Osteocyte (in vitro differentiated cells): ENCODE measurements at regions not wholly inside any gene's neighbourhood (a gene's known extent, or its start where the extent isn't known, plus 50 kb on each side); places are given as distances from the start of the nearest gene placed in this dataset.

Experiments used
- DNase-seq: peaks from one replicate; pipeline ENCODE4 v3.0.0; 2021; ENCODE audit warnings: mixed read lengths; ENCODE audit not compliant: unreplicated experiment; ENCODE audit errors: extremely low spot score
- H3K27ac Mint-ChIP-seq: one replicate; pipeline ENCODE4 v1.8.0; 2021; ENCODE audit warnings: mild to moderate bottlenecking, mixed read lengths; ENCODE audit not compliant: unreplicated experiment
- H3K27me3 Mint-ChIP-seq: one replicate; pipeline ENCODE4 v1.8.0; 2021; ENCODE audit warnings: mixed read lengths; ENCODE audit not compliant: unreplicated experiment
- H3K36me3 Mint-ChIP-seq: one replicate; pipeline ENCODE4 v1.8.0; 2021; ENCODE audit warnings: mixed read lengths; ENCODE audit not compliant: unreplicated experiment
- H3K4me1 Mint-ChIP-seq: one replicate; pipeline ENCODE4 v1.8.0; 2021; ENCODE audit warnings: mixed read lengths; ENCODE audit not compliant: unreplicated experiment
- H3K4me3 Mint-ChIP-seq: one replicate; pipeline ENCODE4 v1.8.0; 2021; ENCODE audit warnings: mild to moderate bottlenecking, moderate library complexity, mixed read lengths; ENCODE audit not compliant: unreplicated experiment
- H3K9me3 Mint-ChIP-seq: one replicate; pipeline ENCODE4 v1.8.0; 2021; ENCODE audit warnings: mixed read lengths; ENCODE audit not compliant: unreplicated experiment
- TF ChIP-seq, protein P1 (sequence below): fragments of 200-600 bp; sonication (generic); IDR thresholded peaks from 2 replicates; pipeline ENCODE4 v1.5.0; 2021; ENCODE audit warnings: antibody characterized with exemption, mild to moderate bottlenecking, moderate library complexity

DNA sequence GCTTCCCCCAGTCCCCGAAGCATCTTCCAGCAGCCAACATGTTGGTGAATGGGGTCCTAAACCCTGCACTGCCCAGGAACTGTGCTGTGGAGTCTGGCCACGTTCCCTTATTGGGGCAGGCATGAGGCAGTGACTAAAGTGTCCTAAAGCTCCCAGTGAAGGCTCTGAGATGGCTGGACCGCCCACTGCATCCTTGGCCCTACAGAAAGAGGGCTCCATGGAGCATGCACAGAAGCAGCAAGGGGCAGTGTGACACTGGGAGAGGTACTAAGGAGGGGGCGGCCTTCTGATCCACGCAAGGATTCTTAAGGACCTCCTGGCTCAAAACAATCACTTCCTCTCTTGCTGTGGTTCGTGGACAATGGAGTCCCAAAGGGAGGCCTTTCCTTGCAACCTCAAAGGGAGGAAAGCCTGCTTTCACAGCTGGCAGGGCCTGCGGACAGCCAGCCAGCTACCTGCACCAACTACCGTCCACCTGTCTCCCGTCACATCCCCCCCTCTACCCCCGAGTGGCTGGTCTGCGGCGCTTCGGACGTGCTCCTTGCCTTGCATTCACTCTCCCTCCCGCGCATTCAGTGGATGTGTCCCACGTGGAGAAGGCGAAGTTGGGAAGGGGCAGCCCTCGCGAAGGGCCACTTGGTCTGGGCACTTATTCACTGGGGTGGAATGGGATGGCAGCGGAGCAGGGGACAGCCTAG lies 63.9 kb upstream of the STARD13 start:
- Mint-ChIP-seq H3K27ac (peak overlapping the region; percentile 60), H3K27me3 (no peaks in the 10 kb centered on the region), H3K4me1 (peaks cover 27% of the 10 kb centered on the region), H3K9me3 (no peaks in the 10 kb centered on the region), H3K4me3 (peak overlapping the region; percentile 73), H3K36me3 (peaks cover 4% of the 10 kb centered on the region)
- TF ChIP-seq, protein P1, sequence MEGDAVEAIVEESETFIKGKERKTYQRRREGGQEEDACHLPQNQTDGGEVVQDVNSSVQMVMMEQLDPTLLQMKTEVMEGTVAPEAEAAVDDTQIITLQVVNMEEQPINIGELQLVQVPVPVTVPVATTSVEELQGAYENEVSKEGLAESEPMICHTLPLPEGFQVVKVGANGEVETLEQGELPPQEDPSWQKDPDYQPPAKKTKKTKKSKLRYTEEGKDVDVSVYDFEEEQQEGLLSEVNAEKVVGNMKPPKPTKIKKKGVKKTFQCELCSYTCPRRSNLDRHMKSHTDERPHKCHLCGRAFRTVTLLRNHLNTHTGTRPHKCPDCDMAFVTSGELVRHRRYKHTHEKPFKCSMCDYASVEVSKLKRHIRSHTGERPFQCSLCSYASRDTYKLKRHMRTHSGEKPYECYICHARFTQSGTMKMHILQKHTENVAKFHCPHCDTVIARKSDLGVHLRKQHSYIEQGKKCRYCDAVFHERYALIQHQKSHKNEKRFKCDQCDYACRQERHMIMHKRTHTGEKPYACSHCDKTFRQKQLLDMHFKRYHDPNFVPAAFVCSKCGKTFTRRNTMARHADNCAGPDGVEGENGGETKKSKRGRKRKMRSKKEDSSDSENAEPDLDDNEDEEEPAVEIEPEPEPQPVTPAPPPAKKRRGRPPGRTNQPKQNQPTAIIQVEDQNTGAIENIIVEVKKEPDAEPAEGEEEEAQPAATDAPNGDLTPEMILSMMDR = no peak
- DNase-seq = no peak

DNA sequence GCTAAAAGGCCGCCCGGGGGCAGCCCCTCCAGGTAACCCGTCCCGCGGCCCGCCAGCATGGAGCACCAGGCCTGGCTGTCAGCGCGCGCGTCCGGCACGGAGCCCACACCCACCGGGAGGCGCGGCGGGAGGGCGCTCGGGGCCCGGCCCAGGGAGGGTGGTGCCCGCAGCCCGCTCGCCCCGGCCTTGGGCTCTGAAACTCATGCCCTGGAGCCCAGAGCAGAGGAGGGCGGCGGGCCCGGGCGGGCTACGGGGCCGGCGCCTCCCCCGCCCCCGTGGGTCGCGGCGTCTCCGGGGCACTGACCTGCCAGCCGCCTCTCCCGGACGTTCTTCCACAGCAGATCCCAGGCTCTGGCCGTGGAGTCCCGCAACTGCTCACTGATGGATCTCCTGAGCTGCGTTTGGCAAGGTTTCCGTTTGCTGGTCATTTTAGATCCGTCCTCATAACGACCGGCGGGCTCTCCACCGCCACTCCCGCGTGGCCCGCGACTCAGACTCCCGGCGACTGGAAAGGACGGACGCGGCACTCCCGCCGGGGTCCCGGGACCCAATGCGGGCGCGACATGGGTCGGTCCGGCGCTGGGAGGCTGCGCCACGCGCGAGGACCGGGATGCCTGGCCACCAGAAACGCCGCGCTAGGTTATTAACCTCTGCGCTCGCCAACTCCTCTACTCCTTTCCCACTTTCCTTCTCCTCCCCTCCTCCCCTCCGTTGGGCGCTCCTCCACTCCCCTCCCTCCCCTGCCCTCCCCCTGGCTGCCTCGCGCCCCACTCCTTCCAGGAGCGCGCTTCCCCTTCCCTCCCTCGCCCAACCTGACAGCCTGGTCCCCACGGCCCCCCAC lies 64.7 kb upstream of the STARD13 start:
- no peaks in the 10 kb centered on the region for H3K27me3 Mint-ChIP-seq
- peak overlapping the region; percentile 85 for H3K4me3 Mint-ChIP-seq
- H3K27ac Mint-ChIP-seq = peak overlapping the region; percentile 82
- TF ChIP-seq, protein P1 = no peak
- no peaks in the 10 kb centered on the region for H3K9me3 Mint-ChIP-seq
- DNase-seq = peak; percentile 86
- peaks cover 4% of the 10 kb centered on the region for H3K36me3 Mint-ChIP-seq
- H3K4me1 Mint-ChIP-seq = peaks cover 27% of the 10 kb centered on the region

DNA sequence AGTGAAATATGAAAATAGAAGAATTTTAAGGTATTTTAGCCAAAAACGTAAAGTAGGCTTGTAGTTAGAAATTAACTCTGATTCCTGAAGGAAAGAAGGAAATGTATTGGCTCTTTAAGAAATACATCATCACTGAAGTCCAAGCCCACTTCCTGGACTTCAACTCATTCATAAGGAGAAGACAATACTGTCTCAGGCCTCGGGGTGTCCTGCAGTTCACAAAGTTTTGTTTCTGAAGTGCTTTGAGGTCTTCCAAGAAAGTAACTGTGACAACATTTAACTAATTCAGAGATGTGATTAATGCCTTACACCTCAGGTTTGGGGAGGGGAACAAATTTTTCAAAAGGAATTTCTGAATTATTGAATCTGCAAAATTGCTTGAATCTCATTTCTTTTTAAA lies 65.8 kb upstream of the STARD13 start:
- H3K4me3 Mint-ChIP-seq = peak overlapping the region; percentile 85

DNA sequence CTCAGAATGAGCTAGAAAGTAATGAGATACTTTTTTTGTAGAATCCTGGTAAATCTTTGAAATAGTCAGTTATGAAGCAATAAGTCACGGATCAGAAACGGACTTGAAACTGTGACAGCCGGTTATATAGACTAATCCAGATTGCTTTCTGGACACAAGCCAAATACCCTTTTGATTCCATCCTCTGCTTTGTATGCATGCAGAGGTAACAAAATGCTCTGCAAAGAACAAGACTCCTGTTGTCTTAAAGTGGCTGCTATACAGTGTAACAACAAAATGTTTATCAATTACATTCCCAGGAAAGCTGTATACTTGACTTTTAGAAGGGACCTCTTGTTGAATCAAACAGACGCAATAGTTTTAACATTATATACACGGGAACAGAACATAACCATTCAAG lies 66.5 kb upstream of the STARD13 start:
- no peaks in the 10 kb centered on the region for H3K9me3 Mint-ChIP-seq
- no peaks in the 10 kb centered on the region for H3K36me3 Mint-ChIP-seq
- DNase-seq = no peak
- H3K27me3 Mint-ChIP-seq = no peaks in the 10 kb centered on the region
- H3K4me1 Mint-ChIP-seq = peaks cover 27% of the 10 kb centered on the region
- TF ChIP-seq, protein P1 = no peak
- H3K27ac Mint-ChIP-seq = no peak overlapping the region
- no peak overlapping the region for H3K4me3 Mint-ChIP-seq

More for the DNA sequence above, 65.8 kb upstream of the STARD13 start:
- H3K9me3 Mint-ChIP-seq = no peaks in the 10 kb centered on the region
- DNase-seq = no peak
- H3K4me1 Mint-ChIP-seq = peaks cover 27% of the 10 kb centered on the region
- peak overlapping the region; percentile 82 for H3K27ac Mint-ChIP-seq
- peaks cover under 1% of the 10 kb centered on the region for H3K36me3 Mint-ChIP-seq
- no peaks in the 10 kb centered on the region for H3K27me3 Mint-ChIP-seq
- TF ChIP-seq, protein P1 = peak; percentile 26

DNA sequence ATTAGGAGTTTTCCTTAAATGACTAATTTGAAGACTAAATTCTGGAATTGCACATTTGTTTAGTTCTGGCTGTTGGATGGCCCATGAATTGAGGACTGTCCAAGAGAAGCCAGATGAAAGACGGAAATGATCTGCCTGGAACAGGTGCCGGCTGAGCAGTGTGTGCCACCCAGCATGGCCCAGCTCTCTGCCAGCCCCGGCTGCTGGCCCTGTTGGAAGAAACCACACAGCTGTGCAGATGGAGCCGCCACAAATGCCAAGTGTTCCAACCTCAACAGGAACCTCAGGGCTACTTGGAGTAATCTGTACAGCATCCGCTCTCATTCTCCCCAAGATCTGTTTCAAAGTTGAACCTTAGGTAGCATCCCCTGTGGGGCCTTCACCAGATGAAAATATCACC lies 67.0 kb upstream of the STARD13 start:
- H3K4me1 Mint-ChIP-seq = peaks cover 27% of the 10 kb centered on the region
- no peak overlapping the region for H3K27ac Mint-ChIP-seq
- DNase-seq = no peak
- no peaks in the 10 kb centered on the region for H3K27me3 Mint-ChIP-seq
- H3K36me3 Mint-ChIP-seq = no peaks in the 10 kb centered on the region
- TF ChIP-seq, protein P1 = no peak
- H3K9me3 Mint-ChIP-seq = no peaks in the 10 kb centered on the region
- H3K4me3 Mint-ChIP-seq = no peak overlapping the region
